ENCODE measurements at regions not wholly inside any gene's neighbourhood (a gene's known extent, or its start where the extent isn't known, plus 50 kb on each side); places are given as distances from the start of the nearest gene placed in this dataset.

DNA sequence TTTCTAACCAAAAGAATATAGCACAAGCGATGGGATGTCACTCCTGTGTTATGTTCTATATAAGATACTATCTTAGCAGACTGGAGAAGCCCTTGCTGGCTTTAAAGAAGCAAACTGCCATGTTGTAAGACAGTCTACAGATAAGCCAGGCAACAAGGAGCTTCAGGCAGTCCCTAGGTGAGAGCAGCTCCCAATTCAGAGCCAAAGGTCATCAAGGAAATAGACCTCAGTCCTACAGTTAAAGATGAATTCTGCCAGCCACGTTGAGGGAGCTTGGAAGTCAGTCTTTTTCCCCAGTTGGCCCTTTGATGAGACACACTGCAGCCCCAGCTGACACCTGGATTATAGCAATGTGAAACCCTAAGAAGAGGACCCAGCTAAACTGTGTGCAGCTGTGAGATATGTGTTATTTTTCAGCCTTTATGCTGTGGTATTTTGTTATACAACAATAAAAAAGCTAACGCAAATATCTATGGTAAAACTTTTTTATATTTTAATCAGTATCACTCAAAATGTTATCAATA lies 102.5 kb upstream of the AKAP13 start:
- TF ChIP-seq POLR2A (IDR thresholded peaks at IDR 0.05) (no peak), POLR2AphosphoS5 (IDR thresholded peaks at IDR 0.05; ENCODE audit: insufficient read depth in 1 of 2, low read depth in 1 of 2) (no peak)
- TF ChIP-seq, protein P1, sequence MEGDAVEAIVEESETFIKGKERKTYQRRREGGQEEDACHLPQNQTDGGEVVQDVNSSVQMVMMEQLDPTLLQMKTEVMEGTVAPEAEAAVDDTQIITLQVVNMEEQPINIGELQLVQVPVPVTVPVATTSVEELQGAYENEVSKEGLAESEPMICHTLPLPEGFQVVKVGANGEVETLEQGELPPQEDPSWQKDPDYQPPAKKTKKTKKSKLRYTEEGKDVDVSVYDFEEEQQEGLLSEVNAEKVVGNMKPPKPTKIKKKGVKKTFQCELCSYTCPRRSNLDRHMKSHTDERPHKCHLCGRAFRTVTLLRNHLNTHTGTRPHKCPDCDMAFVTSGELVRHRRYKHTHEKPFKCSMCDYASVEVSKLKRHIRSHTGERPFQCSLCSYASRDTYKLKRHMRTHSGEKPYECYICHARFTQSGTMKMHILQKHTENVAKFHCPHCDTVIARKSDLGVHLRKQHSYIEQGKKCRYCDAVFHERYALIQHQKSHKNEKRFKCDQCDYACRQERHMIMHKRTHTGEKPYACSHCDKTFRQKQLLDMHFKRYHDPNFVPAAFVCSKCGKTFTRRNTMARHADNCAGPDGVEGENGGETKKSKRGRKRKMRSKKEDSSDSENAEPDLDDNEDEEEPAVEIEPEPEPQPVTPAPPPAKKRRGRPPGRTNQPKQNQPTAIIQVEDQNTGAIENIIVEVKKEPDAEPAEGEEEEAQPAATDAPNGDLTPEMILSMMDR (IDR thresholded peaks at IDR 0.05), result no peak
